GM12878 (cell line): ENCODE measurements at regions not wholly inside any gene's neighbourhood (a gene's known extent, or its start where the extent isn't known, plus 50 kb on each side); places are given as distances from the start of the nearest gene placed in this dataset.

Experiments
- ATAC-seq: fragments of 200-7000 bp; cut with Tn5 transposase; 3 replicates; pipeline ENCODE4 v1.9.1; 2020; ENCODE audit warnings: mild to moderate bottlenecking, moderate library complexity
- BruUV-seq: library from RNA; stranded (reverse); fragments of 400-500 nt; replicated peaks from 2 replicates; lab custom pipeline; 2021; lab: Mats Ljungman, UMichigan
- CTCF ChIA-PET: fragments of 300-600 bp; sonication (Branson Sonifier 250); formaldehyde crosslinking; extraction: SDS; loops from one replicate; lab custom pipeline; 2021; ENCODE audit warnings: inconsistent platforms; lab: Yijun Ruan, JAX
- POLR2A ChIA-PET: fragments of 350-600 bp; formaldehyde crosslinking; extraction: SDS; loops from one replicate; lab custom pipeline; 2021; ENCODE audit warnings: inconsistent platforms; lab: Charles Lee
- RAD21 ChIA-PET: fragments of 300-600 bp; sonication (Branson Sonifier 250); formaldehyde crosslinking; loops from one replicate; lab custom pipeline; 2023; ENCODE audit warnings: antibody characterized with exemption; ENCODE audit not compliant: unreplicated experiment; lab: Charles Lee
- SMC1A ChIA-PET: fragments of 300-600 bp; sonication (Branson Sonifier 250); formaldehyde crosslinking; loops from one replicate; lab custom pipeline; 2023; ENCODE audit not compliant: unreplicated experiment, uncharacterized antibody; lab: Charles Lee
- DNase-seq: peaks from one replicate; pipeline ENCODE4 v3.0.0-alpha.2; 2011; ENCODE audit warnings: low read depth, low spot score
- FAIRE-seq: peaks from 3 replicates; lab custom pipeline; 2011; peaks lifted over from hg19 to GRCh38; lab: Jason Lieb, UNC
- H2AFZ ChIP-seq: 2 replicates; pipeline ENCODE4 v1.6.0; 2011; ENCODE audit warnings: low read depth, low read length, control low read depth; ENCODE audit not compliant: control insufficient read depth
- H3K27ac ChIP-seq: 2 replicates; pipeline ENCODE4 v1.5.1; 2011; ENCODE audit warnings: control low read depth; ENCODE audit not compliant: control insufficient read depth, insufficient read depth
- H3K27me3 ChIP-seq, 2 experiments: replicated peaks in 1 of 2; 2 replicates each; pipeline versions ENCODE4 v1.6.0 to v1.6.1; 2011; ENCODE audit warnings: low read length in 1 of 2; ENCODE audit not compliant: control insufficient read depth in 2 of 2, insufficient read depth in 2 of 2
- H3K36me3 ChIP-seq, 2 experiments: 2 replicates each; pipeline ENCODE4 v1.5.1; 2011; ENCODE audit warnings: low read length in 1 of 2; ENCODE audit not compliant: control insufficient read depth in 2 of 2, insufficient read depth in 2 of 2
- H3K4me1 ChIP-seq: 2 replicates; pipeline ENCODE4 v1.6.1; 2011; ENCODE audit warnings: mild to moderate bottlenecking, low read length, moderate library complexity, mixed read lengths; ENCODE audit not compliant: control insufficient read depth, insufficient read depth
- H3K4me2 ChIP-seq: 2 replicates; pipeline ENCODE4 v1.6.0; 2011; ENCODE audit warnings: control low read depth; ENCODE audit not compliant: control insufficient read depth, insufficient read depth
- H3K4me3 ChIP-seq: fragments of 200-600 bp; sonication (generic); 2 replicates; pipeline ENCODE4 v1.5.1; 2016
- H3K79me2 ChIP-seq: 2 replicates; pipeline ENCODE4 v1.6.0; 2011; ENCODE audit warnings: low read length; ENCODE audit not compliant: control insufficient read depth, insufficient read depth
- H3K9ac ChIP-seq: 2 replicates; pipeline ENCODE4 v1.8.0; 2011; ENCODE audit warnings: low read length, control low read depth, mixed read lengths; ENCODE audit not compliant: control insufficient read depth, insufficient read depth
- H3K9me3 ChIP-seq: replicated peaks from 3 replicates; pipeline ENCODE4 v1.5.1; 2011; ENCODE audit warnings: mild to moderate bottlenecking, low read length; ENCODE audit not compliant: control insufficient read depth, insufficient read depth
- H4K20me1 ChIP-seq: 2 replicates; pipeline ENCODE4 v1.6.0; 2011; ENCODE audit not compliant: control insufficient read depth, insufficient read depth
- CHD4 ChIP-seq: fragments of 200-600 bp; sonication (generic); IDR thresholded peaks from 2 replicates; pipeline ENCODE4 v1.6.1; 2016; ENCODE audit warnings: mild to moderate bottlenecking
- GABPA ChIP-seq: IDR thresholded peaks from 2 replicates; pipeline ENCODE4 v1.6.1; 2014; ENCODE audit warnings: antibody characterized with exemption, low read depth, mild to moderate bottlenecking, inconsistent platforms
- GATAD2B ChIP-seq: fragments of 450-650 bp; conservative IDR thresholded peaks from 2 replicates; pipeline ENCODE4 v1.6.1; 2017; ENCODE audit warnings: low read depth, mild to moderate bottlenecking, moderate library complexity
- HCFC1 ChIP-seq: fragments of 150-350 bp; IDR thresholded peaks from 2 replicates; pipeline ENCODE4 v1.6.1; 2014; ENCODE audit warnings: low read length
- IRF4 ChIP-seq: IDR thresholded peaks from 2 replicates; pipeline ENCODE4 v1.6.1; 2011; ENCODE audit warnings: low read depth, low read length
- MTA3 ChIP-seq: IDR thresholded peaks from 2 replicates; pipeline ENCODE4 v1.6.1; 2012; ENCODE audit warnings: low read length, inconsistent platforms, borderline replicate concordance
- RAD21 ChIP-seq: IDR thresholded peaks from 2 replicates; pipeline ENCODE4 v1.6.1; 2011; ENCODE audit warnings: mild to moderate bottlenecking, low read depth, low read length, moderate library complexity; ENCODE audit not compliant: insufficient read depth
- RB1 ChIP-seq: fragments of 450-650 bp; formaldehyde crosslinking; IDR thresholded peaks from 2 replicates; pipeline ENCODE4 v1.6.1; 2017; ENCODE audit warnings: mild to moderate bottlenecking, borderline replicate concordance
- RCOR1 ChIP-seq: conservative IDR thresholded peaks from 2 replicates; pipeline ENCODE4 v1.6.1; 2012; ENCODE audit warnings: low read depth, low read length, improper control_type of control experiment
- SIX5 ChIP-seq: IDR thresholded peaks from 2 replicates; pipeline ENCODE4 v1.6.1; 2011; ENCODE audit warnings: mild to moderate bottlenecking, low read depth, low read length, moderate library complexity; ENCODE audit not compliant: severe bottlenecking
- TBL1XR1 ChIP-seq: IDR thresholded peaks from 2 replicates; pipeline ENCODE4 v1.6.1; 2012; ENCODE audit warnings: low read depth, low read length, improper control_type of control experiment
- TCF12 ChIP-seq: IDR thresholded peaks from 2 replicates; pipeline ENCODE4 v1.6.1; 2011; ENCODE audit warnings: low read depth, mild to moderate bottlenecking, low read length
- WRNIP1 ChIP-seq: IDR thresholded peaks from 2 replicates; pipeline ENCODE4 v1.6.1; 2011; ENCODE audit warnings: low read depth, low read length, improper control_type of control experiment, borderline replicate concordance
- YBX1 ChIP-seq: fragments of 450-650 bp; IDR thresholded peaks from 2 replicates; pipeline ENCODE4 v1.6.1; 2016; ENCODE audit warnings: antibody characterized with exemption
- ZNF384 ChIP-seq: IDR thresholded peaks from 2 replicates; pipeline ENCODE4 v1.6.1; 2012; ENCODE audit warnings: low read depth, mild to moderate bottlenecking, low read length, improper control_type of control experiment, borderline replicate concordance
- ZZZ3 ChIP-seq: IDR thresholded peaks from 2 replicates; pipeline ENCODE4 v1.6.1; 2011; ENCODE audit warnings: low read depth; ENCODE audit not compliant: control insufficient read depth, insufficient read length
- in situ Hi-C: fragments of 300-500 bp; cut with MboI; formaldehyde crosslinking; loops from 9 replicates; pipeline ENCODE4 v1.14.3; 2018; ENCODE audit warnings: mixed read lengths
- intact Hi-C: fragments of 100-400 bp; cut with micrococcal nuclease; formaldehyde crosslinking; loops from one replicate; pipeline ENCODE4 v1.14.2; 2022; ENCODE audit not compliant: unreplicated experiment
- TF ChIP-seq, protein P1 (sequence below): fragments of 450-650 bp; IDR thresholded peaks from 2 replicates; pipeline ENCODE4 v1.6.1; 2018; ENCODE audit warnings: mild to moderate bottlenecking, low read depth, moderate library complexity; ENCODE audit not compliant: partially characterized antibody
- TF ChIP-seq, protein P2 (sequence below): IDR thresholded peaks from 2 replicates; pipeline ENCODE4 v1.6.1; 2011; ENCODE audit warnings: mild to moderate bottlenecking, low read depth, low read length, moderate library complexity; ENCODE audit not compliant: insufficient replicate concordance
- TF ChIP-seq, protein P3 (sequence below): fragments of 450-650 bp; IDR thresholded peaks from 2 replicates; pipeline ENCODE4 v1.6.1; 2014; ENCODE audit warnings: mild to moderate bottlenecking

DNA sequence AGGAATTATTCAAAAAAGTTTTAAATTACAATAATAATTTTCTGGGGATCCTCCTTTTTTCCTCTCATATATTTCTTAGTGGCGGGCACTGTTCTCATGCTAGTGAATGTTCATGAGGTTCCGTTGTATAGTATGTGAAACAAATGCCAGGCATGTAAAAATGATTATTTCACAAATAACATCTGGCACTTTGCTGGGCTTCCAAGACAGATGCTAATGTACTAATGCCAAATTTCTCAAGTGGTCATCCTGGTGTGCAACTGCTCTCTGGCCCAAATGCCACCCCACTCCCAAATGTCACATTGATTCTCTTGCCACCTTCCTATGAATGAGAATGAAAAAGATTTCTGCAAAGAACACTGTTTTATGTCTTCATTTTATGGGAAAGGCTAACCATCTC is 564.0 kb upstream of the GCFC2 start (continued):
- TF ChIP-seq, protein P1, sequence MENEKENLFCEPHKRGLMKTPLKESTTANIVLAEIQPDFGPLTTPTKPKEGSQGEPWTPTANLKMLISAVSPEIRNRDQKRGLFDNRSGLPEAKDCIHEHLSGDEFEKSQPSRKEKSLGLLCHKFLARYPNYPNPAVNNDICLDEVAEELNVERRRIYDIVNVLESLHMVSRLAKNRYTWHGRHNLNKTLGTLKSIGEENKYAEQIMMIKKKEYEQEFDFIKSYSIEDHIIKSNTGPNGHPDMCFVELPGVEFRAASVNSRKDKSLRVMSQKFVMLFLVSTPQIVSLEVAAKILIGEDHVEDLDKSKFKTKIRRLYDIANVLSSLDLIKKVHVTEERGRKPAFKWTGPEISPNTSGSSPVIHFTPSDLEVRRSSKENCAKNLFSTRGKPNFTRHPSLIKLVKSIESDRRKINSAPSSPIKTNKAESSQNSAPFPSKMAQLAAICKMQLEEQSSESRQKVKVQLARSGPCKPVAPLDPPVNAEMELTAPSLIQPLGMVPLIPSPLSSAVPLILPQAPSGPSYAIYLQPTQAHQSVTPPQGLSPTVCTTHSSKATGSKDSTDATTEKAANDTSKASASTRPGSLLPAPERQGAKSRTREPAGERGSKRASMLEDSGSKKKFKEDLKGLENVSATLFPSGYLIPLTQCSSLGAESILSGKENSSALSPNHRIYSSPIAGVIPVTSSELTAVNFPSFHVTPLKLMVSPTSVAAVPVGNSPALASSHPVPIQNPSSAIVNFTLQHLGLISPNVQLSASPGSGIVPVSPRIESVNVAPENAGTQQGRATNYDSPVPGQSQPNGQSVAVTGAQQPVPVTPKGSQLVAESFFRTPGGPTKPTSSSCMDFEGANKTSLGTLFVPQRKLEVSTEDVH, result no peak
- TF ChIP-seq RB1 (no peak), TBL1XR1 (no peak), HCFC1 (no peak)
- TF ChIP-seq, protein P2, sequence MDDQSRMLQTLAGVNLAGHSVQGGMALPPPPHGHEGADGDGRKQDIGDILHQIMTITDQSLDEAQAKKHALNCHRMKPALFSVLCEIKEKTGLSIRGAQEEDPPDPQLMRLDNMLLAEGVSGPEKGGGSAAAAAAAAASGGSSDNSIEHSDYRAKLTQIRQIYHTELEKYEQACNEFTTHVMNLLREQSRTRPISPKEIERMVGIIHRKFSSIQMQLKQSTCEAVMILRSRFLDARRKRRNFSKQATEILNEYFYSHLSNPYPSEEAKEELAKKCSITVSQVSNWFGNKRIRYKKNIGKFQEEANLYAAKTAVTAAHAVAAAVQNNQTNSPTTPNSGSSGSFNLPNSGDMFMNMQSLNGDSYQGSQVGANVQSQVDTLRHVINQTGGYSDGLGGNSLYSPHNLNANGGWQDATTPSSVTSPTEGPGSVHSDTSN, result no peak

DNA sequence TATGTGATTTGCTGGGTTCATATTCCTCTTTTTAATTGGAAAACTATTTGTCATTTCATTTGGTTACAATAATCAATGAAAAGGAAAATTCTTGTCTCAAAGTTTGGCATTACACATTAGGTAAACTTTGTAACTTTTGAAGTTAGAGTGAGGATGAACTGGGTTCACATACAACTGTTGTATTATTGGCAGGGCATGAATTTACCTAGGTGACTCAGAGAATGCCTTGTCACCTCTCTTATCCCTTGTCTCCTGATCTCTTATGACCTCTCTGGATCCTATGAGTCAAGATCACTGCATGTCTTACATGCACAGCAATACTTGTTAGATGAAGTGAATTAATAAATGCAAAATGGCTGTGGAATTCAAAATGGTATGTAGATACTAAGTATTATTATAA is 563.4 kb upstream of the GCFC2 start:
- Histone ChIP-seq H3K4me2 (no peak overlapping the region), H3K27me3 (no peaks in the 10 kb centered on the region), H3K4me1 (no peaks in the 10 kb centered on the region), H3K4me3 (no peak overlapping the region), H3K79me2 (no peaks in the 10 kb centered on the region), H3K9me3 (no peaks in the 10 kb centered on the region), H3K36me3 (no peaks in the 10 kb centered on the region), H3K9ac (no peak overlapping the region), H3K27ac (no peak overlapping the region), H4K20me1 (no peaks in the 10 kb centered on the region), H2AFZ (no peak overlapping the region)
- ChIA-PET CTCF (no interaction called here), RAD21 (no interaction called here), SMC1A (no interaction called here), POLR2A (no interaction called here)
- no peak for DNase-seq
- BruUV-seq, result no TSS peak
- in situ Hi-C loops (no loop called here), intact Hi-C loops (no loop called here)
- FAIRE-seq, result no peak
- ATAC-seq, result no peak
- TF ChIP-seq ZZZ3 (no peak), RAD21 (no peak), CHD4 (no peak), TCF12 (no peak), WRNIP1 (no peak), ZNF384 (no peak), GATAD2B (no peak), GABPA (no peak), MTA3 (no peak), YBX1 (no peak), RCOR1 (no peak), IRF4 (no peak), SIX5 (no peak)
- TF ChIP-seq, protein P3, sequence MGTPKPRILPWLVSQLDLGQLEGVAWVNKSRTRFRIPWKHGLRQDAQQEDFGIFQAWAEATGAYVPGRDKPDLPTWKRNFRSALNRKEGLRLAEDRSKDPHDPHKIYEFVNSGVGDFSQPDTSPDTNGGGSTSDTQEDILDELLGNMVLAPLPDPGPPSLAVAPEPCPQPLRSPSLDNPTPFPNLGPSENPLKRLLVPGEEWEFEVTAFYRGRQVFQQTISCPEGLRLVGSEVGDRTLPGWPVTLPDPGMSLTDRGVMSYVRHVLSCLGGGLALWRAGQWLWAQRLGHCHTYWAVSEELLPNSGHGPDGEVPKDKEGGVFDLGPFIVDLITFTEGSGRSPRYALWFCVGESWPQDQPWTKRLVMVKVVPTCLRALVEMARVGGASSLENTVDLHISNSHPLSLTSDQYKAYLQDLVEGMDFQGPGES, result no peak
